OCI-LY7 (cell line): ENCODE measurements at regions not wholly inside any gene's neighbourhood (a gene's known extent, or its start where the extent isn't known, plus 50 kb on each side); places are given as distances from the start of the nearest gene placed in this dataset.

ENCODE experiments used
- BruUV-seq: library from RNA; stranded (reverse); fragments of 400-500 nt; replicated peaks from 2 replicates; lab custom pipeline; 2021; lab: Mats Ljungman, UMichigan
- CTCF ChIA-PET: fragments of 300-600 bp; sonication (Branson Sonifier 250); formaldehyde crosslinking; loops from one replicate; lab custom pipeline; 2022; ENCODE audit warnings: antibody characterized with exemption; ENCODE audit not compliant: unreplicated experiment; lab: Charles Lee
- POLR2A ChIA-PET: fragments of 300-600 bp; sonication (Branson Sonifier 250); formaldehyde crosslinking; loops from one replicate; lab custom pipeline; 2022; ENCODE audit warnings: antibody characterized with exemption; lab: Charles Lee
- DNase-seq: peaks from one replicate; pipeline ENCODE4 v3.0.0-alpha.2; 2015; ENCODE audit warnings: low spot score
- H2AFZ ChIP-seq: fragments of 200-600 bp; sonication (generic), shearing (Covaris generic); 2 replicates; pipeline ENCODE4 v1.6.1; 2014; ENCODE audit warnings: mild to moderate bottlenecking, antibody characterized with exemption, low read length, moderate library complexity
- H3K27ac ChIP-seq: fragments of 200-600 bp; sonication (generic); 2 replicates; pipeline ENCODE4 v1.5.1; 2014; ENCODE audit warnings: mixed run types, low read depth, mild to moderate bottlenecking, moderate library complexity, low read length, inconsistent platforms; ENCODE audit not compliant: poor library complexity, severe bottlenecking
- H3K36me3 ChIP-seq: fragments of 200-600 bp; sonication (generic); 2 replicates; pipeline ENCODE4 v1.6.1; 2014; ENCODE audit warnings: mild to moderate bottlenecking, antibody characterized with exemption, low read length, moderate library complexity, mixed read lengths; ENCODE audit not compliant: insufficient read depth
- H3K4me1 ChIP-seq: fragments of 200-600 bp; sonication (generic); 2 replicates; pipeline ENCODE4 v1.5.1; 2014; ENCODE audit warnings: mild to moderate bottlenecking, low read length; ENCODE audit not compliant: insufficient read depth, poor library complexity, severe bottlenecking
- H3K4me2 ChIP-seq: fragments of 200-600 bp; sonication (generic); 2 replicates; pipeline ENCODE4 v1.6.1; 2014; ENCODE audit warnings: mild to moderate bottlenecking, low read length
- H3K4me3 ChIP-seq: fragments of 200-600 bp; sonication (generic); 2 replicates; pipeline ENCODE4 v1.5.1; 2014; ENCODE audit warnings: mild to moderate bottlenecking, low read depth, low read length; ENCODE audit not compliant: poor library complexity, severe bottlenecking
- H3K79me2 ChIP-seq: fragments of 200-600 bp; sonication (generic); 2 replicates; pipeline ENCODE4 v1.6.1; 2016; ENCODE audit warnings: low read depth, mild to moderate bottlenecking, low read length, moderate library complexity, mixed read lengths; ENCODE audit not compliant: insufficient read depth
- H3K9me2 ChIP-seq: fragments of 200-600 bp; sonication (generic); 2 replicates; pipeline ENCODE4 v1.6.1; 2016; ENCODE audit warnings: mild to moderate bottlenecking, low read length, mixed read lengths; ENCODE audit not compliant: insufficient read depth
- H3K9me3 ChIP-seq: fragments of 200-600 bp; sonication (generic); 2 replicates; pipeline ENCODE4 v1.6.1; 2014; ENCODE audit warnings: mild to moderate bottlenecking, mixed run types, low read length, mixed read lengths
- H4K20me1 ChIP-seq: fragments of 200-600 bp; sonication (generic); 2 replicates; pipeline ENCODE4 v1.6.1; 2014; ENCODE audit warnings: mild to moderate bottlenecking, antibody characterized with exemption, low read length, moderate library complexity, mixed read lengths; ENCODE audit not compliant: insufficient read depth
- EZH2phosphoT487 ChIP-seq: fragments of 200-600 bp; sonication (generic); IDR thresholded peaks from 2 replicates; pipeline ENCODE4 v1.6.1; 2018; ENCODE audit warnings: low read depth, borderline replicate concordance, mild to moderate bottlenecking, mixed run types, antibody characterized with exemption, low read length, moderate library complexity, mixed read lengths
- intact Hi-C: fragments of 100-400 bp; cut with micrococcal nuclease; formaldehyde crosslinking; loops from one replicate; pipeline ENCODE4 v1.10.0; 2022; ENCODE audit not compliant: unreplicated experiment
- TF ChIP-seq, protein P1 (sequence below): fragments of 200-600 bp; sonication (generic); conservative IDR thresholded peaks from 2 replicates; pipeline ENCODE4 v1.5.1; 2014; ENCODE audit warnings: mild to moderate bottlenecking, antibody characterized with exemption, low read length, moderate library complexity, mixed read lengths

DNA sequence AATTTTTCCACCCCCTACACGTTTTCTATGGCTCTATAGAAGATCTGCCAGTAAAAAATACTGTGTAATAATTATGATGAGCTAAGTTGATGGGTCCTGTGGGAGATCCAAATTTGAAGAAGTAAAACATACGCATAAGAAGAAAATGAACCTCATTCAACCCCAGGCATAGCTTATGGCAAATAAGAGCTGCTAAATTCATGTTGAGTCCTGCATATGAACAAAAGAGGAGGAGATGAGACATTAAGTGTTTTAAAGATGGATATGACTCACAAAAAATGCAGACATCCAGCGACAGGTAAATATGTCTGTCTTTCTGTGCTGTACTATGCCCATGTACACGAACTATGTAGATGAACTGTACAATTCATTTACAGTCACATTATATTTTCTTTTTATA, 101.9 kb downstream of the LIG4 start:
- Histone ChIP-seq H3K9me2 (no peaks in the 10 kb centered on the region), H3K27ac (no peak overlapping the region), H3K4me1 (no peaks in the 10 kb centered on the region), H4K20me1 (no peaks in the 10 kb centered on the region), H3K4me2 (no peak overlapping the region), H3K36me3 (no peaks in the 10 kb centered on the region), H3K4me3 (no peak overlapping the region), H3K9me3 (no peaks in the 10 kb centered on the region), H2AFZ (no peak overlapping the region), H3K79me2 (no peaks in the 10 kb centered on the region)
- CTCF ChIA-PET = no interaction called here
- POLR2A ChIA-PET = no interaction called here
- intact Hi-C loops = no loop called here
- no peak for DNase-seq
- no peak for TF ChIP-seq EZH2phosphoT487
- TF ChIP-seq, protein P1, sequence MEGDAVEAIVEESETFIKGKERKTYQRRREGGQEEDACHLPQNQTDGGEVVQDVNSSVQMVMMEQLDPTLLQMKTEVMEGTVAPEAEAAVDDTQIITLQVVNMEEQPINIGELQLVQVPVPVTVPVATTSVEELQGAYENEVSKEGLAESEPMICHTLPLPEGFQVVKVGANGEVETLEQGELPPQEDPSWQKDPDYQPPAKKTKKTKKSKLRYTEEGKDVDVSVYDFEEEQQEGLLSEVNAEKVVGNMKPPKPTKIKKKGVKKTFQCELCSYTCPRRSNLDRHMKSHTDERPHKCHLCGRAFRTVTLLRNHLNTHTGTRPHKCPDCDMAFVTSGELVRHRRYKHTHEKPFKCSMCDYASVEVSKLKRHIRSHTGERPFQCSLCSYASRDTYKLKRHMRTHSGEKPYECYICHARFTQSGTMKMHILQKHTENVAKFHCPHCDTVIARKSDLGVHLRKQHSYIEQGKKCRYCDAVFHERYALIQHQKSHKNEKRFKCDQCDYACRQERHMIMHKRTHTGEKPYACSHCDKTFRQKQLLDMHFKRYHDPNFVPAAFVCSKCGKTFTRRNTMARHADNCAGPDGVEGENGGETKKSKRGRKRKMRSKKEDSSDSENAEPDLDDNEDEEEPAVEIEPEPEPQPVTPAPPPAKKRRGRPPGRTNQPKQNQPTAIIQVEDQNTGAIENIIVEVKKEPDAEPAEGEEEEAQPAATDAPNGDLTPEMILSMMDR = no peak
- BruUV-seq = no TSS peak

DNA sequence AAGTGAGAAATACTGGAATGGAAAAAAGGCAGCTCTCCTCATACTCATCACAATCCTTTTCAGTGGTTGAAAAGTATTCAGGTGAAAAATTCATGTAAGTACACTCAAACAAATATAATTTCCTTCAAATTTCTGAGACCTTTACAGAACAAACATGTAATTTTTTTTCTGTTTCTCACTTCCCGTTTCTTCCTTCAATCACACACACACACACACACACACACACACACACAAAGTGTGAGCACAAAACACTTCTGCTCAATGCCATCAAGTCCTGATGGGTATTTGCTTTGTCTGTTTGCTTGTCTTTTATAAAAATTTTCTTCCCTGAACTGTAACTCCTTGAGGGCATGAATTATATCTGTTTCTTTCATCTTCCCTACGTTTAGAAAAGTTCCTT, 110.6 kb downstream of the LIG4 start:
- Histone ChIP-seq H3K27ac (no peak overlapping the region), H3K4me1 (no peaks in the 10 kb centered on the region), H3K9me2 (no peaks in the 10 kb centered on the region), H3K4me2 (no peak overlapping the region), H4K20me1 (no peaks in the 10 kb centered on the region), H3K36me3 (no peaks in the 10 kb centered on the region), H2AFZ (no peak overlapping the region), H3K79me2 (no peaks in the 10 kb centered on the region), H3K9me3 (no peaks in the 10 kb centered on the region), H3K4me3 (no peak overlapping the region)
- DNase-seq = no peak
- no peak for TF ChIP-seq EZH2phosphoT487
- TF ChIP-seq, protein P1 = no peak
- BruUV-seq = no TSS peak
- intact Hi-C loops = no loop called here
- ChIA-PET CTCF (no interaction called here), POLR2A (no interaction called here)

DNA sequence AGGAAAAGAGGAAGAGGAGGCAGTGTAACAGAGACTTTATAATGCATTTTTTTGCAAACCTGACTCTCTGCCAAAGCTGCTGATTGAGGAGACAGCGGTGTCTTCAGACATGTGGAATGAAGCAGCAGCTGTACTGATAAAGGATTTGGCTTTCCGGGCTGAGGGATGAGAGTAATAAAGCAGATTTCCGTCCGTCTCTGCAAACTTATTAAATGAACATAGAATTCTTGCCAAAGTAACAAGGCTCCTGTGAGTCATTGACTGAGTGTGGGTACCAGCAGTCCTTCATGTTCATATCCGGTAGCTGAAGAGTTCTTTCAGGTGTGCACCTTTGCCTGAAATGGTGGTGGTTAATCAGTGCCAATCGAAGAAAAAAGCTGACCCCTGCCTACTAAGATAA, 112.6 kb downstream of the LIG4 start:
- Histone ChIP-seq H4K20me1 (no peaks in the 10 kb centered on the region), H3K27ac (no peak overlapping the region), H3K36me3 (no peaks in the 10 kb centered on the region), H3K9me3 (no peaks in the 10 kb centered on the region), H3K4me1 (no peaks in the 10 kb centered on the region), H2AFZ (no peak overlapping the region), H3K4me2 (no peak overlapping the region), H3K79me2 (no peaks in the 10 kb centered on the region), H3K9me2 (no peaks in the 10 kb centered on the region), H3K4me3 (no peak overlapping the region)
- intact Hi-C loops = no loop called here
- DNase-seq = no peak
- CTCF ChIA-PET = no interaction called here
- TF ChIP-seq, protein P1 = no peak
- no peak for TF ChIP-seq EZH2phosphoT487
- BruUV-seq = no TSS peak
- POLR2A ChIA-PET = interaction anchor here (0.6 kb wide), 1 partner anchor 160 kb away, joined by 4 read pairs; no protein-coding TSS in a partner anchor
